ENCODE measurements at regions not wholly inside any gene's neighbourhood (a gene's known extent, or its start where the extent isn't known, plus 50 kb on each side); places are given as distances from the start of the nearest gene placed in this dataset.
"Not testable (repeated sequence)": the region's sequence is repeated elsewhere in the genome, so short reads cannot be mapped to it uniquely, and the experiment has no call there.

GRCh38 chr19:13672480-13673175 is 91.7 kb upstream of the MRI1 start:
- TF ChIP-seq CTCF, POLR2A (IDR thresholded peaks at IDR 0.05): not testable (repeated sequence)
